B cell (primary cell): ENCODE measurements at regions not wholly inside any gene's neighbourhood (a gene's known extent, or its start where the extent isn't known, plus 50 kb on each side); places are given as distances from the start of the nearest gene placed in this dataset.

Experiments used
- CTCF ChIP-seq: fragments of 200-600 bp; IDR thresholded peaks from one replicate; pipeline ENCODE4 v1.8.0; 2022; ENCODE audit warnings: antibody characterized with exemption, mild to moderate bottlenecking
- EZH2 ChIP-seq: IDR thresholded peaks from 2 replicates; pipeline ENCODE4 v1.6.1; 2012; ENCODE audit warnings: borderline replicate concordance, low read depth, mild to moderate bottlenecking, moderate library complexity, low read length; ENCODE audit not compliant: insufficient read depth, poor library complexity, severe bottlenecking

- no peak for TF ChIP-seq CTCF
- TF ChIP-seq EZH2, result no peak
Observed at GRCh38 chr6:44715188-44715587, 327.7 kb downstream of the CDC5L start.
